Panc1 (cell line): ENCODE measurements at regions not wholly inside any gene's neighbourhood (a gene's known extent, or its start where the extent isn't known, plus 50 kb on each side); places are given as distances from the start of the nearest gene placed in this dataset.

ENCODE experiments used
- SIN3A ChIP-seq: IDR thresholded peaks from 2 replicates; pipeline ENCODE4 v1.6.1; 2012; ENCODE audit warnings: low read depth, mild to moderate bottlenecking, low read length, moderate library complexity, borderline replicate concordance; ENCODE audit not compliant: insufficient read depth
- TF ChIP-seq, protein P1 (sequence below): fragments of 450-650 bp; IDR thresholded peaks from 2 replicates; pipeline ENCODE4 v1.5.1; 2017; ENCODE audit warnings: mild to moderate bottlenecking

DNA sequence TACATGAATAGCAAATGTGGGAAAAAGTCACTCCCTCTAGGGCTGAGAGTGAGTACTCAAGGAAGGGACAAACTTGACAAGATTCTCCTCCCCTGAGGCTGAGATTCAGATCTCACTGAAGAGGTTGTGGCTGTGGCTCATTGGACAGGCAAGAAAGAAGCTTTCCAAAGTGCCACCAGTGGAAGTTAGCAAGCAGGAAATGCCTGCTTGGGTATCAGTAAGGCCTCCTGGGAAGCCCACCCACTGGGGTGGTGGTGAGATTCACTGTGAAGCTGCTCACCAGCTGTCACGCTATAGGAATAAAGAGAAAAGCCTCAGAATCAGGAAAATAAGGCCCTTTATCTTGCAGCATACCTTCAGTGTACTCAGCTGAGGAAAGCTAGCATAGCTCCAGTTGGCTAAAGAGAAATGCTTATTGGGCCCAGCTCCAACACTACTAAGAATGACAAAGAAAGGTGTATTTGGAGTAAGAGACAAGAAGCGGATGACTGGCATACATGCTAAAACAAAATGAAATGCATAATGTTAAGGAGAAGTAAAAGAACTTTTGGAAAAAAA lies 274.4 kb upstream of the TOM1L1 start:
- TF ChIP-seq, protein P1, sequence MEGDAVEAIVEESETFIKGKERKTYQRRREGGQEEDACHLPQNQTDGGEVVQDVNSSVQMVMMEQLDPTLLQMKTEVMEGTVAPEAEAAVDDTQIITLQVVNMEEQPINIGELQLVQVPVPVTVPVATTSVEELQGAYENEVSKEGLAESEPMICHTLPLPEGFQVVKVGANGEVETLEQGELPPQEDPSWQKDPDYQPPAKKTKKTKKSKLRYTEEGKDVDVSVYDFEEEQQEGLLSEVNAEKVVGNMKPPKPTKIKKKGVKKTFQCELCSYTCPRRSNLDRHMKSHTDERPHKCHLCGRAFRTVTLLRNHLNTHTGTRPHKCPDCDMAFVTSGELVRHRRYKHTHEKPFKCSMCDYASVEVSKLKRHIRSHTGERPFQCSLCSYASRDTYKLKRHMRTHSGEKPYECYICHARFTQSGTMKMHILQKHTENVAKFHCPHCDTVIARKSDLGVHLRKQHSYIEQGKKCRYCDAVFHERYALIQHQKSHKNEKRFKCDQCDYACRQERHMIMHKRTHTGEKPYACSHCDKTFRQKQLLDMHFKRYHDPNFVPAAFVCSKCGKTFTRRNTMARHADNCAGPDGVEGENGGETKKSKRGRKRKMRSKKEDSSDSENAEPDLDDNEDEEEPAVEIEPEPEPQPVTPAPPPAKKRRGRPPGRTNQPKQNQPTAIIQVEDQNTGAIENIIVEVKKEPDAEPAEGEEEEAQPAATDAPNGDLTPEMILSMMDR, result no peak
- no peak for TF ChIP-seq SIN3A
